Muscle layer of colon (tissue), 2 donors: ENCODE measurements at regions not wholly inside any gene's neighbourhood (a gene's known extent, or its start where the extent isn't known, plus 50 kb on each side); places are given as distances from the start of the nearest gene placed in this dataset.

Experiments used
- H3K27ac ChIP-seq: one replicate; pipeline ENCODE4 v1.7.0; 2013; ENCODE audit warnings: low read depth, mild to moderate bottlenecking, low read length, moderate library complexity
- H3K27me3 ChIP-seq, 2 donors: one replicate each; pipeline ENCODE4 v1.7.0; 2013; ENCODE audit warnings: low read length in 2 of 2, mild to moderate bottlenecking in 2 of 2; ENCODE audit not compliant: insufficient read depth in 2 of 2, control insufficient read depth in 1 of 2
- H3K36me3 ChIP-seq: one replicate; pipeline ENCODE4 v1.7.0; 2013; ENCODE audit warnings: mild to moderate bottlenecking, low read length; ENCODE audit not compliant: insufficient read depth
- H3K4me1 ChIP-seq: one replicate; pipeline ENCODE4 v1.7.0; 2013; ENCODE audit warnings: mild to moderate bottlenecking, low read length; ENCODE audit not compliant: insufficient read depth
- H3K4me3 ChIP-seq, 2 donors: one replicate each; pipeline ENCODE4 v1.7.0; 2013; ENCODE audit warnings: low read length in 2 of 2, low read depth in 1 of 2, mild to moderate bottlenecking in 1 of 2, moderate library complexity in 1 of 2
- H3K9ac ChIP-seq: one replicate; pipeline ENCODE4 v1.7.0; 2013; ENCODE audit warnings: low read length
- H3K9me3 ChIP-seq: one replicate; pipeline ENCODE4 v1.7.0; 2013; ENCODE audit warnings: mild to moderate bottlenecking, low read length
- donor health status: abdominal sarcoma.
- donor health status: Adenocarcinoma of cecum.

DNA sequence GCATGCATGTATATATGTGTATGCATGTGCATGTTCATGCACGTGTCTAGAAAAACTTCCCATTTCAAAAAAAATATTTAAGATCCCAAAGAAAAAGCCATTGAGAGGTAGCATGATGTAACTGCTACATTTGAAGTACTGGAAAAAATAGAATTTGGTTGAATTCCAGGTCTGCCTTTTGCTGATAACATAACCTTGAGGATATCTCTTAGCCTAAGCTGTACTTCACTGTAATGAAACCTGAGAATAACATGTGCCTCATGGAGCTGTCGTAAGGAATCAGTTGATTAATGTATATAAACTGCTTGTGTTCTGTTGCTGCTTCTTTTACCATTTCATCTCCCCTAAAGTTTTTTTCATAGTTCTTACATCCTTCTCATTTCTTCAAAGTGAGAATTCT, 351.8 kb downstream of the GRIA2 start:
- Histone ChIP-seq H3K9me3 (no peaks in the 10 kb centered on the region), H3K9ac (no peak overlapping the region), H3K4me3 (no peak overlapping the region), H3K4me1 (no peaks in the 10 kb centered on the region), H3K36me3 (no peaks in the 10 kb centered on the region), H3K27me3 (no peaks in the 10 kb centered on the region), H3K27ac (no peak overlapping the region)

DNA sequence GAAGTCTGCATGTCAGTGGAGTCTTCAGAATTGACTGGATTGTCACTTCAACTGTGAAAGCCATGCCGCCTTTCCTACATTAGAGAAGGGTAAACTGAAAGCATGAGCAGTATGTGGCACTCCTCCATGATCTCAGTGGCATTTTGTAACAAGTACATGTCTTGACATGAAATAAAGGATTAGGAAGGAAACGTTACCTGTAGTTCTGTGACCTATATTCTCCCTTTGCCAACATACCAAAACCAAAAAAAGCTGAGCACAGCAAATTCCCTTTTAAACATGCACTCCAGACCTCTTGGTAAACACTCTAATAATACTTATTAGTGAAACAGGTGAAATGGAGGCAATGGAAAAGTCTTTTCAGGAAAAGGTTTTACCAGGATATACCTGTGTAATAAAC, 344.2 kb downstream of the GRIA2 start:
- H3K36me3 ChIP-seq: no peaks in the 10 kb centered on the region
- no peaks in the 10 kb centered on the region for H3K4me1 ChIP-seq
- no peak overlapping the region for H3K9ac ChIP-seq
- H3K4me3 ChIP-seq: no peak overlapping the region
- H3K27ac ChIP-seq: no peak overlapping the region
- no peaks in the 10 kb centered on the region for H3K27me3 ChIP-seq
- no peaks in the 10 kb centered on the region for H3K9me3 ChIP-seq

DNA sequence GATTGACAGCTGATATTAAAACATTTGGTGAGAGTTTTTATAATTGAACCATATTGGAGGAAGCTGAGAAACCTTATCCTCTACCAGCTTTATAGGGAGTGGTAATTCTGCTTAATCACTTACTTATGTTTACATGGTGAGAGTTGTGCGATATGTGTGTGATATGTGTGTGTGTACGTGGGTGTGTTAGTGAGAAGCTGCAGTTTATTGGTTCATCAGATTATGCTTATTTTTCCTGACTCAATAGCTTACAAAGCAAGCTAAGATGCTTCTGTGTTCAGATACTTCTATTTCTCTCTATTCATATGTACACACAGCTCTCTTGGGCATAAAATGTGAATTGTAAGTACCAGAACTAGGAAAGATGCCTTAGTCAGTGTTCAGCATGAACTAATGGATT, 343.7 kb downstream of the GRIA2 start:
- Histone ChIP-seq H3K9ac (no peak overlapping the region), H3K4me3 (no peak overlapping the region), H3K27ac (no peak overlapping the region), H3K4me1 (no peaks in the 10 kb centered on the region), H3K27me3 (no peaks in the 10 kb centered on the region), H3K9me3 (no peaks in the 10 kb centered on the region), H3K36me3 (no peaks in the 10 kb centered on the region)

DNA sequence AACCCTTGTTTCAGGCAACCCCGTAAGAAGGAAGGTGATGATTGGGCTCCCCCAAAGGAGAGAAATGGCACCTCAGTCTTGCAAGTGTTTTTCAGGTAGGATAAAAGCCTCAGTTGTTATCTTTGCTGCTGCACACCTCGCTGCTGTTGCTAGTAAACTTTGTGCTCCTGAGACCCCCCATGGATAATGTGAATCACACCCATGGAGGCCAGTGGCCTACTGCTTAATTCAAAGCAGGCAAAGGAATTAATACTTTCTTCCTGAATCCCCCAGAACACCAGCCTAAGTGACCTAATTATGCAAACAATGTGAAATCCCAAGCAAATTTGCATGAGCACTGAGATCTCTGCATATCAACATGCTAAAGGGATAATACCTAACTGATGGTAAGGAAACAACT, 337.5 kb downstream of the GRIA2 start:
- H3K9me3 ChIP-seq: no peaks in the 10 kb centered on the region
- no peak overlapping the region for H3K4me3 ChIP-seq
- H3K36me3 ChIP-seq: no peaks in the 10 kb centered on the region
- no peak overlapping the region for H3K9ac ChIP-seq
- no peaks in the 10 kb centered on the region for H3K27me3 ChIP-seq
- no peak overlapping the region for H3K27ac ChIP-seq
- H3K4me1 ChIP-seq: no peaks in the 10 kb centered on the region

DNA sequence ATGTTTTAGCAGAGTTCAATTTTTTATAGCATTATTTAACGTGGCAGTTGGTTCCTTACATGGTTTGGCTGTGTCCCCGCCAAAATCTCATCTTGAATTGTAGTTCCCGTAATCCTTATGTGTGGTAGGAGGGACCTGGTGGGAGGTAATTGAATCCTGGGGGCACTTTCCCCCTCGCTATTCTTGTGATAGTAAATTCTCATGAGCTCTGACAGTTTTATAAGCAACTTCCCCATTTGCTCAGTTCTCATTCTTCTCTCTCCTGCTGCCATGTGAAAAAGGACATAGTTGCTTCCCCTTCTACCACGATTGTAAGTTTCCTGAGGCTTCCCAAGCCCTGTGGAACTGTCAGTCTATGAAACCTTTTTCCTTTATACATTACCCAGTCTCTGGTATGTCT, 329.5 kb downstream of the GRIA2 start:
- Histone ChIP-seq H3K9ac (no peak overlapping the region), H3K36me3 (no peaks in the 10 kb centered on the region), H3K27ac (no peak overlapping the region), H3K4me3 (no peak overlapping the region), H3K4me1 (no peaks in the 10 kb centered on the region), H3K9me3 (no peaks in the 10 kb centered on the region), H3K27me3 (no peaks in the 10 kb centered on the region)

DNA sequence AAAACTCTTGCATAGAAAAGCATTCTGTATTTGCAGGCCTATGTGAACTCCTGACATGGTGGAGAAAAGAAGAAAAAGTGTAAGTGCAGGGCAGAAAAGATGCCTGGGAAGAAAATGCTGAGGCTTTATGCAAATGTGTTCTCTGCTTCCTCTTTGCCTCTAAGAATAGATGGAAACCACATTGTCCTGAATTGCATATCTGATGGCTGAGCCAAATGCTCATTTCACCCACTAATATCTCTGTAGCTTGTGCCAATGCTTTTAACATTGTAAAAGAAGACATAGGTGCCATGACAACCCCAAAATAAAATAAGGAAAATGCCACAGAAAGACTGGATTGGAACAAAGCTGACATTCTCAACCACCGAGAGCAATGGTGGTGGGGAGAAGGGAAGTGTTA, 307.4 kb downstream of the GRIA2 start:
- Histone ChIP-seq H3K9ac (no peak overlapping the region), H3K9me3 (peaks cover 5% of the 10 kb centered on the region), H3K27ac (no peak overlapping the region)

DNA sequence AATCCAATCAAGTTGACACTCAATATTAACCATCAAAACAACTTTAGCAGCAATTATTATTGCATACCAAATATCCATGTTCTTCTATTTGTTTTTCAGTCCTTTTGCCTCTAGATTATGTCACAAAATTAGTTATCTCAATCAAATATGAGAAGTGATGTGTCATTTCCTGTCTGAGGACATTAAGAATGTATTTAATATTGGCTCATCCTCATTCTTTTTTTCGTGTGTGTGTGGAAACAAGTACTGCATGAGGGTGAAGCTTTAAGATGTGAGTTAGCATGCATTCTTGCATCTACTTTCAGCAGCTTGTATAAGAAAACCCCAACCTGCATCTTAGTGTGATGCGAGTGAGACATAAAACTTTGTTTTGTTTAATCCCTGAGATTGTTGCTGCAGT, 301.4 kb downstream of the GRIA2 start:
- no peak overlapping the region for H3K9ac ChIP-seq
- H3K27ac ChIP-seq: no peak overlapping the region
- no peak overlapping the region for H3K4me3 ChIP-seq
- H3K9me3 ChIP-seq: no peaks in the 10 kb centered on the region
- no peaks in the 10 kb centered on the region for H3K36me3 ChIP-seq
- no peaks in the 10 kb centered on the region for H3K4me1 ChIP-seq
- H3K27me3 ChIP-seq: no peaks in the 10 kb centered on the region

More for the DNA sequence above, 307.4 kb downstream of the GRIA2 start:
- Histone ChIP-seq H3K4me1 (no peaks in the 10 kb centered on the region), H3K4me3 (no peak overlapping the region), H3K36me3 (no peaks in the 10 kb centered on the region), H3K27me3 (no peaks in the 10 kb centered on the region)

DNA sequence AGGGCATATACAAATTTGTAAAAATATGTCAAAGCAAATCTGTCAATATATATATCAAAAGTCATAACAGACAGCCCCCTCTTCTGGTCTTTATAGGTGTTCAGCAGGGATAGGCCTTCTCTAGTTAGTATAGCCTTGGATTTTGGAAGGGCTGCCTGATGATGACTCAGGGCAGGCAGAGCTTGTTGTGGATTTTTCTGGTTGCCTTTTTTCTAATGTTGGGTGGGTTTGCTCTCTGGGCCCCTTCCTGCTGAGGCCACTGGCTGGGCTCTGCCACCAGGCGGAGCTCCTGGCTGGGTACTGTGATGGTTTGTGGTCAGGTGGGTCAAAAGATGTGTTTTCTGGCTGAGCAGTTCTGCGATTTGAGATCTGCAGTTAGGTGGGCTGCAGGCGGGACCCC, 294.2 kb downstream of the GRIA2 start:
- Histone ChIP-seq H3K27me3 (no peaks in the 10 kb centered on the region), H3K4me1 (no peaks in the 10 kb centered on the region), H3K27ac (no peak overlapping the region), H3K9ac (no peak overlapping the region), H3K4me3 (no peak overlapping the region), H3K9me3 (no peaks in the 10 kb centered on the region), H3K36me3 (no peaks in the 10 kb centered on the region)

DNA sequence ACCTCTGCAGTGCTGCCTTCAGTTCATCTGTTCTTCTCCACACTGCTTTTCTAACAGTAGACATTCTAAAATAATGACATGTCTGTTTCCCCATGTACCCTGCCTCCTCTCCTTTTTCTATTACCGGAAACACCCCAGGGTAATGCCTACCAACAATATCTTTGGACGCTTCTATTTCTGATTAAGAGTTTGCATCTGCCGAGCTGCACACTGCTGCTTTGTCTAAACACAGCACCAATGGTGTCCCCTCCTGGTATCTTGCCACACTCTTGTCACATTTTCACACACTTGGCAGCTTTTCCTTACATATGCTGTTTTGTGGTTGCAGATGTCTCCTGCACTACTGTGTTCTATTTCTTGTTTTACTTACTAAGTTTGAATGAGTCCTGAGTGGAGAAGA, 288.8 kb downstream of the GRIA2 start:
- Histone ChIP-seq H3K4me1 (no peaks in the 10 kb centered on the region), H3K9me3 (no peaks in the 10 kb centered on the region), H3K27ac (no peak overlapping the region), H3K9ac (no peak overlapping the region), H3K36me3 (no peaks in the 10 kb centered on the region), H3K27me3 (no peaks in the 10 kb centered on the region), H3K4me3 (no peak overlapping the region)

DNA sequence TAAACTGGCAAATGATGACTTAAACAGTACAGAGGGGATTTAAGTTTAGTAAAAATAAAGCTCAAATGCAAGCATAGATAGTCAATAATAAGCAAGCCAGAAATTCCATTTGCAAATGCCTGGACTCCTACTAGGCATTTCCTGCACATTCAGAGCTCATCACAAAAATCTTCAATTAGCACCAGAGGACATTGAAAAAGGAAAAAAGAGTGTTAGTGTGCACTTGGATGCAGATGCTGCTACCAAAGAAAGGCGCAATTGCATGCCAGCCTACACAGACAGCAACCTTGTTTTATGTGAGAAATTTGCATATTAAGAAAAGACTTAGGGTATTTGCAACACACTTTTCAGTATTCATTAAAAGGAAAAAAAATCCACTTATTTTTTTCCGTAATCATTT, 282.1 kb downstream of the GRIA2 start:
- H3K36me3 ChIP-seq: no peaks in the 10 kb centered on the region
- no peak overlapping the region for H3K27ac ChIP-seq
- no peak overlapping the region for H3K9ac ChIP-seq
- H3K4me1 ChIP-seq: no peaks in the 10 kb centered on the region
- H3K9me3 ChIP-seq: no peaks in the 10 kb centered on the region
- no peak overlapping the region for H3K4me3 ChIP-seq
- no peaks in the 10 kb centered on the region for H3K27me3 ChIP-seq

DNA sequence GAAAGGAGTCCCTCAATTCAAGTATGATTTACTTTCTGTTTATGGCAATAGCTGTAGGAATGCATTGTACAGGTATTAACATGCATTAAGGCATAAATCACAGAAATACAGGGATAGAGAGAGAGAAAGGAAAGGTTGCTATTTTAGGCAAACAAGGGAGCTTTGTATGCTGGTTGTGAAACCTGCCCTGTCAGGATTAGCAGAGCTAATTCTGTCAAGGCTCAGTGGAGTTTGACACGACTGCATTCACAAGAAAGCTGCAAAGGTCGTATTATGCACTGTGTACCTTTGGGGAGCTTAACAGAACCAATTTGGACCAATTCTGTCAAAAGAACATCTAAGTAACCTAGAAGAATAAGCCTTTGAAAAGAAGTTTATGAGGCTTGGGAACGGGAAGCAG, 239.3 kb downstream of the GRIA2 start:
- Histone ChIP-seq H3K27me3 (no peaks in the 10 kb centered on the region), H3K9ac (no peak overlapping the region), H3K27ac (no peak overlapping the region), H3K36me3 (no peaks in the 10 kb centered on the region), H3K9me3 (no peaks in the 10 kb centered on the region), H3K4me3 (no peak overlapping the region), H3K4me1 (peaks cover 8% of the 10 kb centered on the region)

DNA sequence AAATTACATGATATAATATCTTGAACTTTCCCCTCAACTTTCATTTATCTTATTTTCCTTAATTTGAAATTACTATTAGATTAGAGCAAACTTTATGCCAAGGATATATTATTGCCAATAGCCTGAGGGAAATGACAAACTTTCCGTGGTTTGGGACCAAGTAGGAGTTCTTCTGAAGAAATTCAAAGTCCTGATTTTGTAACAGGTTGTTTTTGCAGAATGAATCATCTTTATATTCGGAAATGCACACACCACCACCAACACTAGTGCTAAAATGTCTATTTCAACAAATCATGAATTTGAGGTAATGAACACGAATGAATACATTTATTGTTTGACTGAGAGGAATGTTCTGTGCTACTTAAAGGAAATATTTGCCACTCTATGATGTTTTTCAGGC, 226.7 kb downstream of the GRIA2 start:
- Histone ChIP-seq H3K4me1 (no peaks in the 10 kb centered on the region), H3K36me3 (no peaks in the 10 kb centered on the region), H3K4me3 (no peak overlapping the region), H3K9ac (no peak overlapping the region), H3K27ac (no peak overlapping the region), H3K9me3 (no peaks in the 10 kb centered on the region), H3K27me3 (no peaks in the 10 kb centered on the region)
